HL-60 (cell line): ENCODE measurements at regions not wholly inside any gene's neighbourhood (a gene's known extent, or its start where the extent isn't known, plus 50 kb on each side); places are given as distances from the start of the nearest gene placed in this dataset.
"Not testable (repeated sequence)": the region's sequence is repeated elsewhere in the genome, so short reads cannot be mapped to it uniquely, and the experiment has no call there.

ENCODE experiments used
- DNase-seq, 2 experiments: peaks; one replicate each; pipeline ENCODE4 v3.0.0-alpha.2; 2010 to 2020; ENCODE audit warnings: low read depth in 1 of 2, low spot score in 1 of 2
- H3K27ac ChIP-seq: fragments of 250-450 bp; sonication (Bioruptor Pico); replicated peaks from 2 replicates; pipeline ENCODE4 v1.5.1; 2020; ENCODE audit warnings: mild to moderate bottlenecking, moderate library complexity
- H3K27me3 ChIP-seq: fragments of 250-450 bp; sonication (Bioruptor Pico); 2 replicates; pipeline ENCODE4 v1.5.1; 2021; ENCODE audit warnings: mild to moderate bottlenecking, moderate library complexity; ENCODE audit not compliant: insufficient read depth, poor library complexity, severe bottlenecking
- H3K4me3 ChIP-seq: replicated peaks from 2 replicates; pipeline ENCODE4 v1.5.1; 2011; ENCODE audit warnings: mild to moderate bottlenecking, control low read depth, low read length; ENCODE audit not compliant: insufficient read depth
- CTCF ChIP-seq: IDR thresholded peaks from one replicate; pipeline ENCODE4 v1.5.1; 2011; ENCODE audit warnings: low read length, control low read depth, inconsistent platforms; ENCODE audit not compliant: insufficient read depth
- GABPA ChIP-seq: IDR thresholded peaks from 2 replicates; pipeline ENCODE4 v1.6.1; 2012; ENCODE audit warnings: low read depth
- POLR2AphosphoS5 ChIP-seq: IDR thresholded peaks from 2 replicates; pipeline ENCODE4 v1.6.1; 2012; ENCODE audit warnings: low read depth
- REST ChIP-seq: IDR thresholded peaks from 2 replicates; pipeline ENCODE4 v1.6.1; 2012; ENCODE audit warnings: low read depth; ENCODE audit not compliant: insufficient replicate concordance
- SPI1 ChIP-seq: IDR thresholded peaks from 2 replicates; pipeline ENCODE4 v1.6.1; 2012; ENCODE audit warnings: low read depth, mild to moderate bottlenecking, borderline replicate concordance

- no peak for TF ChIP-seq GABPA
- no peak for TF ChIP-seq POLR2AphosphoS5
- TF ChIP-seq REST: no peak
- no peak for TF ChIP-seq CTCF
- TF ChIP-seq SPI1: no peak
- DNase-seq: no peak
- no peak overlapping the region for H3K27ac ChIP-seq
Measured at GRCh38 chr10:76774987-76775603, 862.5 kb downstream of the KCNMA1 start.

GRCh38 chr10:76769582-76769981 is 868.0 kb downstream of the KCNMA1 start:
- Histone ChIP-seq H3K27ac (no peak overlapping the region), H3K4me3 (no peak overlapping the region), H3K27me3 (no peaks in the 10 kb centered on the region)
- DNase-seq: no peak
- no peak for TF ChIP-seq CTCF
- TF ChIP-seq SPI1: no peak
- no peak for TF ChIP-seq POLR2AphosphoS5

More at GRCh38 chr10:76774987-76775603, 862.5 kb downstream of the KCNMA1 start:
- Histone ChIP-seq H3K4me3 (no peak overlapping the region), H3K27me3 (no peaks in the 10 kb centered on the region)

- no peak overlapping the region for H3K27ac ChIP-seq
- H3K27me3 ChIP-seq: no peaks in the 10 kb centered on the region
- TF ChIP-seq REST (no peak), CTCF (no peak), SPI1 (no peak), POLR2AphosphoS5 (no peak), GABPA (no peak)
- DNase-seq: no peak
- no peak overlapping the region for H3K4me3 ChIP-seq
Measured at GRCh38 chr10:76769161-76769560, 868.4 kb downstream of the KCNMA1 start.

- TF ChIP-seq REST (no peak), CTCF (no peak), POLR2AphosphoS5 (no peak)
- no peak overlapping the region for H3K27ac ChIP-seq
- DNase-seq: no peak
- no peak overlapping the region for H3K4me3 ChIP-seq
- H3K27me3 ChIP-seq: no peaks in the 10 kb centered on the region
Measured at GRCh38 chr10:76766682-76767081, 870.9 kb downstream of the KCNMA1 start.

GRCh38 chr10:76764921-76765320 is 872.7 kb downstream of the KCNMA1 start:
- H3K27ac ChIP-seq, H3K27me3 ChIP-seq, H3K4me3 ChIP-seq, DNase-seq: not testable (repeated sequence)
